HEK293 (cell line): ENCODE measurements at regions not wholly inside any gene's neighbourhood (a gene's known extent, or its start where the extent isn't known, plus 50 kb on each side); places are given as distances from the start of the nearest gene placed in this dataset.

ENCODE experiments used
- CTCF ChIA-PET: fragments of 350-600 bp; formaldehyde crosslinking; extraction: SDS; loops from one replicate; lab custom pipeline; 2021; ENCODE audit warnings: antibody characterized with exemption; lab: Yijun Ruan, JAX
- POLR2A ChIA-PET: fragments of 300-600 bp; formaldehyde crosslinking; extraction: SDS; loops from one replicate; lab custom pipeline; 2020; ENCODE audit warnings: antibody characterized with exemption, inconsistent platforms; lab: Yijun Ruan, JAX
- H3K27ac ChIP-seq: fragments of 200-500 bp; sonication (Bioruptor generic); 2 replicates; pipeline ENCODE4 v1.5.1; 2014; ENCODE audit warnings: low read depth, low read length, control low read depth, inconsistent platforms; ENCODE audit errors: extremely low read depth
- H3K36me3 ChIP-seq, 2 experiments: fragments of 200-500 bp in 1 of 2; sonication (Bioruptor generic) in 1 of 2; 1 replicate in 1 of 2; 2 replicates in 1 of 2; pipeline ENCODE4 v1.5.1; 2014 to 2017; ENCODE audit warnings: inconsistent platforms in 2 of 2, low read length in 2 of 2; ENCODE audit not compliant: control insufficient read depth in 2 of 2, insufficient read depth in 1 of 2
- H3K4me1 ChIP-seq: fragments of 200-500 bp; sonication (Bioruptor generic); 2 replicates; pipeline ENCODE4 v1.5.1; 2014; ENCODE audit warnings: mild to moderate bottlenecking, low read length, inconsistent platforms; ENCODE audit not compliant: control insufficient read depth, insufficient read depth
- H3K4me3 ChIP-seq: 2 replicates; pipeline ENCODE4 v1.5.1; 2011; ENCODE audit warnings: low read depth, mild to moderate bottlenecking, control low read depth, low read length, moderate library complexity
- H3K9me3 ChIP-seq: fragments of 200-500 bp; sonication (Bioruptor generic); 2 replicates; pipeline ENCODE4 v1.5.1; 2014; ENCODE audit warnings: low read depth, low read length, inconsistent platforms; ENCODE audit not compliant: control insufficient read depth, insufficient read depth
- CTCF ChIP-seq: fragments of 450-650 bp; formaldehyde crosslinking; IDR thresholded peaks from 2 replicates; pipeline ENCODE4 v1.5.1; 2016; ENCODE audit warnings: missing biosample characterization, missing genetic modification characterization
- GLI2 ChIP-seq: fragments of 450-650 bp; formaldehyde crosslinking; IDR thresholded peaks from 2 replicates; pipeline ENCODE4; 2017; ENCODE audit warnings: missing biosample characterization, missing genetic modification characterization, low read depth, borderline replicate concordance
- KLF9 ChIP-seq: fragments of 450-650 bp; formaldehyde crosslinking; IDR thresholded peaks from 2 replicates; pipeline ENCODE4 v1.5.1; 2016; ENCODE audit warnings: missing biosample characterization, missing genetic modification characterization, low read depth
- PRDM4 ChIP-seq: fragments of 450-650 bp; formaldehyde crosslinking; IDR thresholded peaks from 2 replicates; pipeline ENCODE4 v1.5.1; 2017; ENCODE audit warnings: missing biosample characterization, missing genetic modification characterization
- SP3 ChIP-seq: fragments of 450-650 bp; formaldehyde crosslinking; IDR thresholded peaks from 2 replicates; pipeline ENCODE4 v1.5.1; 2016; ENCODE audit warnings: missing biosample characterization, missing genetic modification characterization
- TSHZ1 ChIP-seq: fragments of 450-650 bp; formaldehyde crosslinking; IDR thresholded peaks from 2 replicates; pipeline ENCODE4 v1.5.1; 2016; ENCODE audit warnings: missing biosample characterization, missing genetic modification characterization, borderline replicate concordance
- ZBTB17 ChIP-seq: fragments of 450-650 bp; formaldehyde crosslinking; IDR thresholded peaks from 2 replicates; pipeline ENCODE4 v1.5.1; 2016; ENCODE audit warnings: missing biosample characterization, missing genetic modification characterization
- ZBTB7A ChIP-seq: fragments of 450-650 bp; formaldehyde crosslinking; IDR thresholded peaks from 2 replicates; pipeline ENCODE4 v1.5.1; 2016; ENCODE audit warnings: low read depth, missing biosample characterization, missing genetic modification characterization
- ZFHX2 ChIP-seq: fragments of 450-650 bp; formaldehyde crosslinking; conservative IDR thresholded peaks from 2 replicates; pipeline ENCODE4 v1.5.1; 2016; ENCODE audit warnings: missing biosample characterization, missing genetic modification characterization
- ZIC2 ChIP-seq: fragments of 450-650 bp; formaldehyde crosslinking; IDR thresholded peaks from 2 replicates; pipeline ENCODE4 v1.5.1; 2016; ENCODE audit warnings: missing biosample characterization, missing genetic modification characterization
- ZNF146 ChIP-seq: fragments of 450-650 bp; formaldehyde crosslinking; IDR thresholded peaks from 2 replicates; pipeline ENCODE4 v1.5.1; 2016; ENCODE audit warnings: missing biosample characterization, missing genetic modification characterization
- ZNF157 ChIP-seq: fragments of 450-650 bp; formaldehyde crosslinking; IDR thresholded peaks from 2 replicates; pipeline ENCODE4 v1.5.1; 2016; ENCODE audit warnings: missing biosample characterization, missing genetic modification characterization
- ZNF174 ChIP-seq: fragments of 450-650 bp; formaldehyde crosslinking; IDR thresholded peaks from 2 replicates; pipeline ENCODE4 v1.5.0; 2017; ENCODE audit warnings: missing biosample characterization, mild to moderate bottlenecking, missing genetic modification characterization
- ZNF324 ChIP-seq: fragments of 450-650 bp; formaldehyde crosslinking; IDR thresholded peaks from 2 replicates; pipeline ENCODE4 v1.5.1; 2016; ENCODE audit warnings: missing biosample characterization, missing genetic modification characterization
- ZNF391 ChIP-seq: fragments of 450-650 bp; formaldehyde crosslinking; IDR thresholded peaks from 2 replicates; pipeline ENCODE4 v1.5.1; 2016; ENCODE audit warnings: low read depth, missing biosample characterization, missing genetic modification characterization, borderline replicate concordance
- ZNF404 ChIP-seq: fragments of 450-650 bp; formaldehyde crosslinking; IDR thresholded peaks from 2 replicates; pipeline ENCODE4 v1.5.1; 2017; ENCODE audit warnings: missing biosample characterization, missing genetic modification characterization
- ZNF473 ChIP-seq: fragments of 450-650 bp; formaldehyde crosslinking; IDR thresholded peaks from 2 replicates; pipeline ENCODE4 v1.5.1; 2017; ENCODE audit warnings: missing biosample characterization, missing genetic modification characterization
- ZNF501 ChIP-seq: fragments of 450-650 bp; formaldehyde crosslinking; IDR thresholded peaks from 2 replicates; pipeline ENCODE4 v1.5.1; 2016; ENCODE audit warnings: missing biosample characterization, missing genetic modification characterization
- ZNF549 ChIP-seq: fragments of 450-650 bp; IDR thresholded peaks from 2 replicates; pipeline ENCODE4 v1.5.1; 2018; ENCODE audit warnings: missing biosample characterization, missing genetic modification characterization, mild to moderate bottlenecking, inconsistent platforms, moderate library complexity
- ZNF558 ChIP-seq: fragments of 450-650 bp; formaldehyde crosslinking; IDR thresholded peaks from 2 replicates; pipeline ENCODE4 v1.5.1; 2016; ENCODE audit warnings: missing biosample characterization, missing genetic modification characterization
- ZNF596 ChIP-seq: fragments of 450-650 bp; IDR thresholded peaks from 2 replicates; pipeline ENCODE4 v1.5.0; 2018; ENCODE audit warnings: missing biosample characterization, mild to moderate bottlenecking, missing genetic modification characterization, moderate library complexity
- ZNF624 ChIP-seq: fragments of 450-650 bp; formaldehyde crosslinking; IDR thresholded peaks from 2 replicates; pipeline ENCODE4 v1.5.1; 2017; ENCODE audit warnings: missing biosample characterization, missing genetic modification characterization
- ZNF837 ChIP-seq: fragments of 450-650 bp; formaldehyde crosslinking; IDR thresholded peaks from 2 replicates; pipeline ENCODE4 v1.5.1; 2016; ENCODE audit warnings: missing biosample characterization, missing genetic modification characterization
- ZSCAN5A ChIP-seq: fragments of 450-650 bp; formaldehyde crosslinking; IDR thresholded peaks from 2 replicates; pipeline ENCODE4 v1.5.1; 2016; ENCODE audit warnings: missing biosample characterization, missing genetic modification characterization

GRCh38 chr12:127399451-127399850, 867.5 kb upstream of the TMEM132C start:
- no peak for TF ChIP-seq ZFHX2
- no peak for TF ChIP-seq ZIC2
- TF ChIP-seq TSHZ1 (tag by site-specific recombination) = no peak
- TF ChIP-seq GLI2 (tag by site-specific recombination) = no peak
- no peak for TF ChIP-seq ZNF404
- TF ChIP-seq PRDM4 = no peak
- TF ChIP-seq ZNF558 (tag by site-specific recombination) = no peak
- no peak for TF ChIP-seq ZNF596 (tag by site-specific recombination)
- TF ChIP-seq, all 188 proteins: peak for 0
- Histone ChIP-seq H3K27ac (no peak overlapping the region), H3K4me1 (no peaks in the 10 kb centered on the region), H3K36me3 (no peaks in the 10 kb centered on the region), H3K4me3 (no peak overlapping the region), H3K9me3 (no peaks in the 10 kb centered on the region)
- CTCF ChIA-PET = no interaction called here
- POLR2A ChIA-PET = no interaction called here

- TF ChIP-seq ZNF324 (tag by site-specific recombination) = no peak
- no peak for TF ChIP-seq ZSCAN5A
- TF ChIP-seq, all 188 proteins: peak for 0
- Histone ChIP-seq H3K4me1 (no peaks in the 10 kb centered on the region), H3K27ac (no peak overlapping the region), H3K36me3 (no peaks in the 10 kb centered on the region), H3K4me3 (no peak overlapping the region), H3K9me3 (no peaks in the 10 kb centered on the region)
- ChIA-PET POLR2A (no interaction called here), CTCF (no interaction called here)
Observed at GRCh38 chr12:127400221-127400620, 866.7 kb upstream of the TMEM132C start.

- H3K27ac ChIP-seq = no peak overlapping the region
- H3K4me3 ChIP-seq = no peak overlapping the region
- no peaks in the 10 kb centered on the region for H3K9me3 ChIP-seq
- CTCF ChIA-PET = no interaction called here
- no peaks in the 10 kb centered on the region for H3K36me3 ChIP-seq
- POLR2A ChIA-PET = no interaction called here
- no peak for TF ChIP-seq ZNF157 (tag by site-specific recombination)
- TF ChIP-seq KLF9 = no peak
- TF ChIP-seq CTCF (tag by site-specific recombination) = no peak
- no peak for TF ChIP-seq ZNF174 (tag by site-specific recombination)
- no peak for TF ChIP-seq ZNF624 (tag by site-specific recombination)
- TF ChIP-seq ZNF473 (tag by site-specific recombination) = no peak
- no peak for TF ChIP-seq ZNF837 (tag by site-specific recombination)
- no peak for TF ChIP-seq ZNF146
- TF ChIP-seq SP3 (tag by site-specific recombination) = no peak
- no peak for TF ChIP-seq ZNF501 (tag by site-specific recombination)
- no peak for TF ChIP-seq ZBTB17 (tag by site-specific recombination)
- no peak for TF ChIP-seq ZNF391 (tag by site-specific recombination)
- no peak for TF ChIP-seq ZBTB7A (tag by site-specific recombination)
- no peak for TF ChIP-seq ZNF549 (tag by site-specific recombination)
- H3K4me1 ChIP-seq = no peaks in the 10 kb centered on the region
Observed at GRCh38 chr12:127401005-127401404, 866.0 kb upstream of the TMEM132C start.
